HUES64 (cell line): ENCODE measurements at regions not wholly inside any gene's neighbourhood (a gene's known extent, or its start where the extent isn't known, plus 50 kb on each side); places are given as distances from the start of the nearest gene placed in this dataset.

Experiments used
- H3K27ac ChIP-seq: 2 replicates; pipeline ENCODE4 v1.7.0; 2013; ENCODE audit warnings: low read depth, low read length, inconsistent platforms
- H3K27me3 ChIP-seq: 2 replicates; pipeline ENCODE4 v1.6.1; 2013; ENCODE audit warnings: mild to moderate bottlenecking, low read length; ENCODE audit not compliant: insufficient read depth
- H3K36me3 ChIP-seq: 2 replicates; pipeline ENCODE4 v1.6.1; 2013; ENCODE audit warnings: mild to moderate bottlenecking, low read length; ENCODE audit not compliant: insufficient read depth
- H3K4me1 ChIP-seq: 2 replicates; pipeline ENCODE4 v1.6.1; 2013; ENCODE audit warnings: mild to moderate bottlenecking, low read length, moderate library complexity; ENCODE audit not compliant: insufficient read depth
- H3K4me3 ChIP-seq: 2 replicates; pipeline ENCODE4 v1.5.1; 2013; ENCODE audit warnings: mild to moderate bottlenecking, low read length, moderate library complexity
- H3K9ac ChIP-seq: 2 replicates; pipeline ENCODE4 v1.6.1; 2013; ENCODE audit warnings: mild to moderate bottlenecking, low read depth, low read length
- H3K9me3 ChIP-seq: 2 replicates; pipeline ENCODE4 v1.6.1; 2013; ENCODE audit warnings: low read depth, low read length; ENCODE audit not compliant: insufficient read depth
- WGBS: fragments of 150-250, 120-280 bp; methylation state at CpG from one replicate; pipeline ENCODE4 v1.1.7; 2013; ENCODE audit warnings: missing lambda C conversion rate; 5-methylcytosine and 5-hydroxymethylcytosine counted together

GRCh38 chr13:77379508-77379907, 52.6 kb upstream of the MYCBP2 start:
- Histone ChIP-seq H3K27ac (no peak overlapping the region), H3K36me3 (no peaks in the 10 kb centered on the region), H3K9ac (no peak overlapping the region), H3K4me3 (no peak overlapping the region), H3K9me3 (no peaks in the 10 kb centered on the region), H3K27me3 (no peaks in the 10 kb centered on the region), H3K4me1 (peaks cover 30% of the 10 kb centered on the region)
- 96% methylated on average over 1 of the region's 2 CpGs for WGBS

GRCh38 chr13:77378662-77379061, 51.8 kb upstream of the MYCBP2 start:
- H3K27me3 ChIP-seq, result no peaks in the 10 kb centered on the region
- H3K9ac ChIP-seq, result no peak overlapping the region
- H3K4me3 ChIP-seq, result no peak overlapping the region
- no peaks in the 10 kb centered on the region for H3K36me3 ChIP-seq
- H3K9me3 ChIP-seq, result no peaks in the 10 kb centered on the region
- no peak overlapping the region for H3K27ac ChIP-seq
- H3K4me1 ChIP-seq, result peaks cover 31% of the 10 kb centered on the region

GRCh38 chr13:77377016-77377415, 50.1 kb upstream of the MYCBP2 start:
- Histone ChIP-seq H3K9ac (no peak overlapping the region), H3K9me3 (no peaks in the 10 kb centered on the region), H3K36me3 (no peaks in the 10 kb centered on the region), H3K27ac (no peak overlapping the region), H3K4me1 (peaks cover 24% of the 10 kb centered on the region), H3K4me3 (no peak overlapping the region), H3K27me3 (no peaks in the 10 kb centered on the region)
- 90% methylated on average over 1 of the region's 1 CpG for WGBS
